ENCODE measurements at regions not wholly inside any gene's neighbourhood (a gene's known extent, or its start where the extent isn't known, plus 50 kb on each side); places are given as distances from the start of the nearest gene placed in this dataset.

GRCh38 chr7:125643302-125643701 is 713.7 kb upstream of the POT1 start:
- Histone ChIP-seq H3K4me1 (ENCODE audit: control insufficient read depth in 3 of 3, insufficient read depth in 3 of 3, low read length in 3 of 3) (no peaks in the 10 kb centered on the region), H3K4me3 (ENCODE audit: low read length in 3 of 3) (no peak overlapping the region), H3K27me3 (ENCODE audit: control insufficient read depth in 3 of 3, insufficient read depth in 3 of 3, low read length in 3 of 3) (no peaks in the 10 kb centered on the region), H3K9me3 (ENCODE audit: control insufficient read depth in 3 of 3, low read length in 3 of 3) (no peaks in the 10 kb centered on the region), H3K36me3 (ENCODE audit: control insufficient read depth in 3 of 3, insufficient read depth in 3 of 3, low read length in 3 of 3) (no peaks in the 10 kb centered on the region), H3K9ac (ENCODE audit: low read depth in 1 of 3, low read length in 3 of 3) (no peak overlapping the region), H3K27ac (ENCODE audit: low read depth, low read length) (no peak overlapping the region)

DNA sequence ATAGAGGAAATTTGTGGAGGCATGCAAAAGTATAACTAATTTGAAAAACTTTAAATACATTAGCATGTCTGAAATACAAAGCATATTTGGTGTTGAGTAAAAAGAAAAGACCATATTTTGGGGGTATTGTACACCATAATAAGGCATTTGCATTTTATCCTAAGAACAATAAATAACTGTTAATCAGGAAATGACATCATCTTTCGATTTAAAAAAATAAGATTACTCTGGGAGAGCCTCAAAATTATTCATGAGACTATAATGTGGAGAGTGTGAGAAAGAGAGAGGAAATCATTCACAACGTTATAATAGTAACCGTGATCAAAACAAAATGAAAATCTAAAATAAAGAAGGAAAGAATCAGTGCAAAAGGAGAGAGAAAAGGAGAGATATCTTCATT is 712.3 kb upstream of the POT1 start:
- H3K36me3 ChIP-seq (ENCODE audit: control insufficient read depth in 3 of 3, insufficient read depth in 3 of 3, low read length in 3 of 3) = no peaks in the 10 kb centered on the region
- H3K9ac ChIP-seq (ENCODE audit: low read depth in 1 of 3, low read length in 3 of 3) = no peak overlapping the region
- no peaks in the 10 kb centered on the region for H3K4me1 ChIP-seq (ENCODE audit: control insufficient read depth in 3 of 3, insufficient read depth in 3 of 3, low read length in 3 of 3)
- H3K9me3 ChIP-seq (ENCODE audit: control insufficient read depth in 3 of 3, low read length in 3 of 3) = no peaks in the 10 kb centered on the region
- no peak overlapping the region for H3K4me3 ChIP-seq (ENCODE audit: low read length in 3 of 3)
- no peaks in the 10 kb centered on the region for H3K27me3 ChIP-seq (ENCODE audit: control insufficient read depth in 3 of 3, insufficient read depth in 3 of 3, low read length in 3 of 3)
- H3K27ac ChIP-seq (ENCODE audit: low read depth, low read length) = no peak overlapping the region

- Histone ChIP-seq H3K27ac (ENCODE audit: low read depth, low read length) (no peak overlapping the region), H3K9me3 (ENCODE audit: control insufficient read depth in 3 of 3, low read length in 3 of 3) (no peaks in the 10 kb centered on the region), H3K36me3 (ENCODE audit: control insufficient read depth in 3 of 3, insufficient read depth in 3 of 3, low read length in 3 of 3) (no peaks in the 10 kb centered on the region), H3K4me3 (ENCODE audit: low read length in 3 of 3) (no peak overlapping the region), H3K9ac (ENCODE audit: low read depth in 1 of 3, low read length in 3 of 3) (no peak overlapping the region), H3K27me3 (ENCODE audit: control insufficient read depth in 3 of 3, insufficient read depth in 3 of 3, low read length in 3 of 3) (no peaks in the 10 kb centered on the region), H3K4me1 (ENCODE audit: control insufficient read depth in 3 of 3, insufficient read depth in 3 of 3, low read length in 3 of 3) (no peaks in the 10 kb centered on the region)
These were observed 706.8 kb upstream of the POT1 start for GRCh38 chr7:125636320-125636962.

DNA sequence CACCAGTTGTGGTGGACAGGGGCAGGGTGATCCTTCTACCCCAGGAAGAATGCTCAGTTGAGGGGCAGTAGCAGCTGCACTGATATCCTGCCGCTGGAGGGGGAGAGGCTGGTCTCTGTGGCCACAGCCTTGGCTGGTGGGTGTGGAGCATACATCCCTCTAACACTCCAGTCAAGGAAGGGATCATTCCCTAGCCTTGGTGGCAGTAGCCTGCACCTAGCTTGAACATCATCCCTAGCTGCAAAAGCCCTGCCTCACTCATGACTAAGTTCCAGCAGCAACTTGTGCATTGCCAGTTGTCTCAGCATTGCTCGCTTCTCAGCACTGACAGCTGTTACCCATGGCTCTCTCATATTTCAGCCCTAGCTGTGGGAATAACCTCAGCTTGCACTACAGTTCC is 688.9 kb upstream of the POT1 start:
- no peak overlapping the region for H3K4me3 ChIP-seq (ENCODE audit: low read length in 3 of 3)
- H3K4me1 ChIP-seq (ENCODE audit: control insufficient read depth in 3 of 3, insufficient read depth in 3 of 3, low read length in 3 of 3) = peaks cover 0 to 8% (median 0%) of the 10 kb centered on the region in 3 donors
- peaks cover 0 to 3% (median 2%) of the 10 kb centered on the region in 3 donors for H3K9me3 ChIP-seq (ENCODE audit: control insufficient read depth in 3 of 3, low read length in 3 of 3)
- no peaks in the 10 kb centered on the region for H3K27me3 ChIP-seq (ENCODE audit: control insufficient read depth in 3 of 3, insufficient read depth in 3 of 3, low read length in 3 of 3)
- H3K27ac ChIP-seq (ENCODE audit: low read depth, low read length) = no peak overlapping the region
- no peaks in the 10 kb centered on the region for H3K36me3 ChIP-seq (ENCODE audit: control insufficient read depth in 3 of 3, insufficient read depth in 3 of 3, low read length in 3 of 3)
- no peak overlapping the region for H3K9ac ChIP-seq (ENCODE audit: low read depth in 1 of 3, low read length in 3 of 3)

GRCh38 chr7:125611582-125611981 is 682.0 kb upstream of the POT1 start:
- Histone ChIP-seq H3K36me3 (ENCODE audit: control insufficient read depth in 3 of 3, insufficient read depth in 3 of 3, low read length in 3 of 3) (no peaks in the 10 kb centered on the region), H3K27ac (ENCODE audit: low read depth, low read length) (no peak overlapping the region), H3K4me3 (ENCODE audit: low read length in 3 of 3) (no peak overlapping the region), H3K4me1 (ENCODE audit: control insufficient read depth in 3 of 3, insufficient read depth in 3 of 3, low read length in 3 of 3) (no peaks in the 10 kb centered on the region), H3K9ac (ENCODE audit: low read depth in 1 of 3, low read length in 3 of 3) (no peak overlapping the region), H3K9me3 (ENCODE audit: control insufficient read depth in 3 of 3, low read length in 3 of 3) (no peaks in the 10 kb centered on the region), H3K27me3 (ENCODE audit: control insufficient read depth in 3 of 3, insufficient read depth in 3 of 3, low read length in 3 of 3) (no peaks in the 10 kb centered on the region)

DNA sequence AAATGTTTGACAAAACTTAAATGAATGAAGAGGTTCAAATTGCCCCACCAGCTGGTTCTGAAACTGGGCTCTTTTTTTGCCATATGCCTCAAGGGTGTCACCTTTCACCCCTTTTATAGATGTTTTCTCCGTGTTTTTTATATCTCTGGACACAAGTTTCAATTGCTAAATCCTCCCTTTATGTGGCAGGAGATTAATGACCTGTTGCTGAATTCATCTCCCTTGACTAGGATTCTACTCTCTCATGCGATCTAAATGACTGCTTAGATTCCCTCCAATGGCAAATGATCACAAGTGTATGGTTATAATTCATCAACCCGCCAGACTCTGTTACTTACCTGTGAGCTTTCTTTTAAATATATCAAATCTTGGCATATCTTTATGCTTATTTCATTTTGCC is 677.0 kb upstream of the POT1 start:
- Histone ChIP-seq H3K9ac (ENCODE audit: low read depth in 1 of 3, low read length in 3 of 3) (no peak overlapping the region), H3K9me3 (ENCODE audit: control insufficient read depth in 3 of 3, low read length in 3 of 3) (no peaks in the 10 kb centered on the region), H3K4me1 (ENCODE audit: control insufficient read depth in 3 of 3, insufficient read depth in 3 of 3, low read length in 3 of 3) (no peaks in the 10 kb centered on the region), H3K36me3 (ENCODE audit: control insufficient read depth in 3 of 3, insufficient read depth in 3 of 3, low read length in 3 of 3) (no peaks in the 10 kb centered on the region), H3K4me3 (ENCODE audit: low read length in 3 of 3) (no peak overlapping the region), H3K27me3 (ENCODE audit: control insufficient read depth in 3 of 3, insufficient read depth in 3 of 3, low read length in 3 of 3) (no peaks in the 10 kb centered on the region), H3K27ac (ENCODE audit: low read depth, low read length) (no peak overlapping the region)

GRCh38 chr7:125605241-125605640 is 675.6 kb upstream of the POT1 start:
- no peak overlapping the region for H3K9ac ChIP-seq (ENCODE audit: low read depth in 1 of 3, low read length in 3 of 3)
- H3K27me3 ChIP-seq (ENCODE audit: control insufficient read depth in 3 of 3, insufficient read depth in 3 of 3, low read length in 3 of 3) = no peaks in the 10 kb centered on the region
- H3K27ac ChIP-seq (ENCODE audit: low read depth, low read length) = no peak overlapping the region
- H3K9me3 ChIP-seq (ENCODE audit: control insufficient read depth in 3 of 3, low read length in 3 of 3) = no peaks in the 10 kb centered on the region
- H3K4me3 ChIP-seq (ENCODE audit: low read length in 3 of 3) = no peak overlapping the region
- H3K36me3 ChIP-seq (ENCODE audit: control insufficient read depth in 3 of 3, insufficient read depth in 3 of 3, low read length in 3 of 3) = no peaks in the 10 kb centered on the region
- H3K4me1 ChIP-seq (ENCODE audit: control insufficient read depth in 3 of 3, insufficient read depth in 3 of 3, low read length in 3 of 3) = no peaks in the 10 kb centered on the region

GRCh38 chr7:125602441-125602840 is 672.8 kb upstream of the POT1 start:
- no peak overlapping the region for H3K9ac ChIP-seq (ENCODE audit: low read depth in 1 of 3, low read length in 3 of 3)
- H3K4me3 ChIP-seq (ENCODE audit: low read length in 3 of 3) = no peak overlapping the region
- no peaks in the 10 kb centered on the region for H3K36me3 ChIP-seq (ENCODE audit: control insufficient read depth in 3 of 3, insufficient read depth in 3 of 3, low read length in 3 of 3)
- no peaks in the 10 kb centered on the region for H3K4me1 ChIP-seq (ENCODE audit: control insufficient read depth in 3 of 3, insufficient read depth in 3 of 3, low read length in 3 of 3)
- no peaks in the 10 kb centered on the region for H3K27me3 ChIP-seq (ENCODE audit: control insufficient read depth in 3 of 3, insufficient read depth in 3 of 3, low read length in 3 of 3)
- H3K27ac ChIP-seq (ENCODE audit: low read depth, low read length) = no peak overlapping the region
- H3K9me3 ChIP-seq (ENCODE audit: control insufficient read depth in 3 of 3, low read length in 3 of 3) = no peaks in the 10 kb centered on the region

DNA sequence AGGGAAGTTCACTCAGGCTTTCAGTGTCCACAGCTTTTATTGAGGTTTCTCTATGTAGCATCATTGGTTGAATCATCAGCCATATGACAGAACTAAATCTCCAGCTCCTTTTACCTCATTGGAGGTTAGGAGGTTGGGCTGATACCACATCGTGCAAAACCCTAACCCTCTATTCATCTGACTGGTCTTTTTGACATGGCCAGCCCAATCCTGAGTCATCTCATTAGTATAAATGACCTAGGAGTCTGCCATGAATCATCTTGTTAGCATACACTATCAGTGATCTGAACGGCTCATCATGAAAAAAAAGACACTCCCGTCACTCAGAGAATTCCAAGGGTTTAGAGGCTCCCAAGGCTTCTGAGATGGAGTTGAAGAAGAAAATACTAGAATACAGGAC is 669.8 kb upstream of the POT1 start:
- H3K27ac ChIP-seq (ENCODE audit: low read depth, low read length) = no peak overlapping the region
- H3K9ac ChIP-seq (ENCODE audit: low read depth in 1 of 3, low read length in 3 of 3) = no peak overlapping the region
- no peaks in the 10 kb centered on the region for H3K27me3 ChIP-seq (ENCODE audit: control insufficient read depth in 3 of 3, insufficient read depth in 3 of 3, low read length in 3 of 3)
- H3K36me3 ChIP-seq (ENCODE audit: control insufficient read depth in 3 of 3, insufficient read depth in 3 of 3, low read length in 3 of 3) = no peaks in the 10 kb centered on the region
- no peaks in the 10 kb centered on the region for H3K4me1 ChIP-seq (ENCODE audit: control insufficient read depth in 3 of 3, insufficient read depth in 3 of 3, low read length in 3 of 3)
- no peaks in the 10 kb centered on the region for H3K9me3 ChIP-seq (ENCODE audit: control insufficient read depth in 3 of 3, low read length in 3 of 3)
- no peak overlapping the region for H3K4me3 ChIP-seq (ENCODE audit: low read length in 3 of 3)

GRCh38 chr7:125592331-125592730 is 662.7 kb upstream of the POT1 start:
- Histone ChIP-seq H3K27ac (ENCODE audit: low read depth, low read length) (no peak overlapping the region), H3K9ac (ENCODE audit: low read depth in 1 of 3, low read length in 3 of 3) (no peak overlapping the region), H3K4me1 (ENCODE audit: control insufficient read depth in 3 of 3, insufficient read depth in 3 of 3, low read length in 3 of 3) (no peaks in the 10 kb centered on the region), H3K9me3 (ENCODE audit: control insufficient read depth in 3 of 3, low read length in 3 of 3) (no peaks in the 10 kb centered on the region), H3K4me3 (ENCODE audit: low read length in 3 of 3) (no peak overlapping the region), H3K27me3 (ENCODE audit: control insufficient read depth in 3 of 3, insufficient read depth in 3 of 3, low read length in 3 of 3) (no peaks in the 10 kb centered on the region), H3K36me3 (ENCODE audit: control insufficient read depth in 3 of 3, insufficient read depth in 3 of 3, low read length in 3 of 3) (no peaks in the 10 kb centered on the region)
